GM19328 (cell line): ENCODE measurements at regions not wholly inside any gene's neighbourhood (a gene's known extent, or its start where the extent isn't known, plus 50 kb on each side); places are given as distances from the start of the nearest gene placed in this dataset.

Experiments
- ATAC-seq: cut with Tn5 transposase; IDR thresholded peaks from one replicate; pipeline ENCODE4 v1.9.1; 2021; ENCODE audit warnings: mild to moderate bottlenecking, moderate library complexity; ENCODE audit not compliant: unreplicated experiment

DNA sequence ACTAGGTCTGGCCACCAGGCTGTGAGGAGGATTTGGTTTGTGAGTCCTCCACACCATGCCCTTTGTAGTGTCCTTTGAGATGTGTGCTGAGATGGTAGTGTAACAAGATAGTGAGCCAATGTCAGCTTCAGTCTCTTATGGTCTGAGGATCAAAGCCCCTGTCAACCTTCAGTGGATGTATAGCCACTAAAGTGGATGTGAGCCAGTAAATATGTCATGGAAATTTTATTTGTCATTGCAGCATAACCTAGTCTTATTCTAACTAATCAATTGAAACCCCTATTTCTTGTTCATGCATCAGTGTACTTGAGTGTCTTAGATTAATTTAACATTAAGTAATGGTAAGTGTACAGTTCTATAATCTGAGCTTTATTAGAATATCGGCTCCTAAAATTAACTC is 51.0 kb upstream of the WAC start:
- ATAC-seq = no peak
